GM12891 (cell line): ENCODE measurements at regions not wholly inside any gene's neighbourhood (a gene's known extent, or its start where the extent isn't known, plus 50 kb on each side); places are given as distances from the start of the nearest gene placed in this dataset.

ENCODE experiments used
- POLR2A ChIP-seq: IDR thresholded peaks from 2 replicates; pipeline ENCODE4 v1.6.1; 2011; ENCODE audit warnings: low read depth, low read length, control low read depth
- POU2F2 ChIP-seq: IDR thresholded peaks from 2 replicates; pipeline ENCODE4 v1.6.1; 2011; ENCODE audit warnings: low read depth, mild to moderate bottlenecking, control low read depth, low read length, moderate library complexity
- TAF1 ChIP-seq: IDR thresholded peaks from 2 replicates; pipeline ENCODE4 v1.6.1; 2011; ENCODE audit warnings: low read depth, low read length, control low read depth

DNA sequence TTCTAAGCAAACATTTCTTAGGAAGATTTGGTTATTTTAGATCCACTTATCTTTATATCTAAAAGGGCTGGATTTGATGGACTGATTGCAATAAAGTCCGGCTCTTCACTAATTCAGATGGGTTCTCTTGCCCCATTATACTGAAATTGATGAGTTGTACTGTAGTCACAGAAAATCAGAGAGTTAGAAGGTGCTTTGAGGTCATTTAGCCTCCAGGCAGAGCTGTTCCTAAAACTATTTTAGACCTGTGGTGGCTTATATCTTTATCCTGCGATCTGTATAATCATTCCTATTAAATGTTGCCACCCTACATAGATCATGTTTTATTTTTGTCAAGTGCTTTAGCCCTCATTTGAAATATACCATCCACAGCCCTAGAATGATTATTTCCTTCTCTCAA is 61.3 kb upstream of the ATXN1 start:
- TF ChIP-seq POU2F2: no peak
- TF ChIP-seq POLR2A: no peak
- TF ChIP-seq TAF1: no peak
